ENCODE measurements at regions not wholly inside any gene's neighbourhood (a gene's known extent, or its start where the extent isn't known, plus 50 kb on each side); places are given as distances from the start of the nearest gene placed in this dataset.

GRCh38 chr1:58183286-58183685, 363.2 kb downstream of the OMA1 start:
- TF ChIP-seq EZH2 (IDR thresholded peaks at IDR 0.05; ENCODE audit: insufficient read depth, poor library complexity, severe bottlenecking) = no peak
- no peak for TF ChIP-seq EZH2phosphoT487 (IDR thresholded peaks at IDR 0.05; ENCODE audit: insufficient read depth, low read depth)
